Mucosa of descending colon (tissue), 3 donors: ENCODE measurements at regions not wholly inside any gene's neighbourhood (a gene's known extent, or its start where the extent isn't known, plus 50 kb on each side); places are given as distances from the start of the nearest gene placed in this dataset.

Source experiments
- ATAC-seq: fragments of 200-7000 bp; cut with Tn5 transposase; one replicate; pipeline ENCODE4 v1.9.1; 2020; ENCODE audit warnings: mild to moderate bottlenecking, moderate library complexity
- DNase-seq, 3 donors: peaks; one replicate each; pipeline ENCODE4 v3.0.0-alpha.2; 2020
- H3K36me3 ChIP-seq: fragments of 200-600 bp; one replicate; pipeline ENCODE4 v1.8.0; 2021; ENCODE audit warnings: low read depth, mild to moderate bottlenecking
- H3K4me1 ChIP-seq: fragments of 200-600 bp; one replicate; pipeline ENCODE4 v1.8.0; 2021; ENCODE audit warnings: low read depth, mild to moderate bottlenecking
- H3K4me3 ChIP-seq: fragments of 200-600 bp; one replicate; pipeline ENCODE4 v1.8.0; 2021; ENCODE audit warnings: mild to moderate bottlenecking
- H3K9me3 ChIP-seq: fragments of 200-600 bp; one replicate; pipeline ENCODE4 v1.8.0; 2021; ENCODE audit warnings: mild to moderate bottlenecking
- CTCF ChIP-seq: fragments of 200-600 bp; IDR thresholded peaks from one replicate; pipeline ENCODE4 v1.8.0; 2022; ENCODE audit warnings: antibody characterized with exemption, mild to moderate bottlenecking
- intact Hi-C, 2 donors: fragments of 100-400 bp; cut with DNase I in 1 of 2; cut with micrococcal nuclease in 1 of 2; formaldehyde crosslinking; loops; one replicate each; pipeline versions ENCODE4 v1.11.0 to v1.11.1; 2022; cut with DNase I, micrococcal nuclease
- donor health status: DM: no; HTN: no; CAD: no; lungs with moderate emphysema.
- donor health status: DM: no; HTN: no; CAD: no.
- donor health status: DM: no; HTN: yes; CAD: no.

GRCh38 chr2:204050681-204051080 lies 114.1 kb downstream of the ICOS start:
- H3K9me3 ChIP-seq: no peaks in the 10 kb centered on the region
- H3K4me1 ChIP-seq: no peaks in the 10 kb centered on the region
- intact Hi-C loops: no loop called here
- no peak overlapping the region for H3K4me3 ChIP-seq
- DNase-seq (no peak), ATAC-seq (no peak)
- no peaks in the 10 kb centered on the region for H3K36me3 ChIP-seq
- no peak for TF ChIP-seq CTCF

GRCh38 chr2:204051476-204051875 lies 114.9 kb downstream of the ICOS start:
- Histone ChIP-seq H3K9me3 (no peaks in the 10 kb centered on the region), H3K4me1 (no peaks in the 10 kb centered on the region), H3K4me3 (no peak overlapping the region), H3K36me3 (no peaks in the 10 kb centered on the region)
- no peak for TF ChIP-seq CTCF
- ATAC-seq (no peak), DNase-seq (no peak)
- intact Hi-C loops: no loop called here

- Histone ChIP-seq H3K36me3 (no peaks in the 10 kb centered on the region), H3K9me3 (no peaks in the 10 kb centered on the region), H3K4me3 (no peak overlapping the region), H3K4me1 (no peaks in the 10 kb centered on the region)
- no peak for TF ChIP-seq CTCF
- intact Hi-C loops: no loop called here
- DNase-seq (no peak), ATAC-seq (no peak)
These were observed 115.5 kb downstream of the ICOS start for GRCh38 chr2:204051984-204052556.

GRCh38 chr2:204059016-204059415 lies 122.5 kb downstream of the ICOS start:
- TF ChIP-seq CTCF: no peak
- ATAC-seq (no peak), DNase-seq (no peak)
- Histone ChIP-seq H3K36me3 (no peaks in the 10 kb centered on the region), H3K9me3 (no peaks in the 10 kb centered on the region), H3K4me1 (no peaks in the 10 kb centered on the region), H3K4me3 (no peak overlapping the region)
- intact Hi-C loops: no loop called here

GRCh38 chr2:204060841-204061240 lies 124.3 kb downstream of the ICOS start:
- DNase-seq: no peak
- Histone ChIP-seq H3K36me3 (no peaks in the 10 kb centered on the region), H3K4me1 (no peaks in the 10 kb centered on the region), H3K4me3 (no peak overlapping the region), H3K9me3 (no peaks in the 10 kb centered on the region)
- no peak for ATAC-seq
- intact Hi-C loops: no loop called here
- TF ChIP-seq CTCF: no peak

GRCh38 chr2:204061241-204061640 lies 124.7 kb downstream of the ICOS start:
- intact Hi-C loops: no loop called here

More at GRCh38 chr2:204061241-204061640, 124.7 kb downstream of the ICOS start:
- Histone ChIP-seq H3K9me3 (no peaks in the 10 kb centered on the region), H3K4me3 (no peak overlapping the region), H3K36me3 (no peaks in the 10 kb centered on the region), H3K4me1 (no peaks in the 10 kb centered on the region)
- ATAC-seq (no peak), DNase-seq (no peak)
- TF ChIP-seq CTCF: no peak
